ENCODE measurements at regions not wholly inside any gene's neighbourhood (a gene's known extent, or its start where the extent isn't known, plus 50 kb on each side); places are given as distances from the start of the nearest gene placed in this dataset.
"Not testable (repeated sequence)": the region's sequence is repeated elsewhere in the genome, so short reads cannot be mapped to it uniquely, and the experiment has no call there.

DNA sequence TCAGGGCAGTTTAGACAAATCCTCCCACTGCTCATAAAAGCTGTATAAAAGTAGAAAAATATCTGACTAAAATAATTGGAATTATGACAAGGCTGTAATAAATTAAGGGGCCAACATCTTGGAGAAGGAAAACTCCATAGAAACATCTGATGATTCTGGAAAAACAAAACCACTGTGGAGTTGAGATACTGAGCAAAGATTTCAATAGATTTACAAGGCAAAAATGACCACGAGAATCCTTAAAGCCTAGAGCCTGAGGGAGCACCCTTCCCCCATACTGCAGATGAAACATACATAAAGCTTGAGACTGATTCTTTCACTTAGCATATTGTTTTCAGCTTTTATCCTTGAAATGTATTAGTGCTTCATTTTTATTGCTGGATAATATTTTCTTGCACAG is 286.4 kb upstream of the MMADHC start:
- intact Hi-C loops (cut with DNase I), result no loop called here
- DNase-seq, result no peak

DNA sequence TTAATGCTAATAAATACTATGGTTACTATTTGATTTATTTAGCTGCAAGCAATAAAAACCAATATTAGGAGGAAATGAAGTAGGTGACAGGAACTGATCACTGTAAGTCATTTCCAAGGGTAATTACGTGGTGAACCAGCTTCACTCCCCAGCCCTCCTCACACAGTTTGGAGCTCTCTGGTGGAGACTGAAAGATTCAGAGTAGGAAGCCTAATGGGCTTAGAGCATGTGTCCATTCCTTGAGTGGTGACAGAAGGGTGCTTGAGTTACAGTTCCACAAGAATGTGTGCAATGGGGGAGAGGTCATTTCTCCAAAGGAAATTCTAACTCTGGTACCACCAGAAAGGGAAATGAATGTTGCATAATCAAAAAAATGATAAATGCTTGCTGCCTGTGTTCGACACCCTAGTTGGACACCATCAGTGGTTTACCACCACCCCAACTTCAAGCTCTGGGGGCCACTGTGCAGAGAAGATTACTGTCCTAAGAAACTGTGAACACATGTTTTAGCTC is 285.1 kb upstream of the MMADHC start:
- no peak for DNase-seq

DNA sequence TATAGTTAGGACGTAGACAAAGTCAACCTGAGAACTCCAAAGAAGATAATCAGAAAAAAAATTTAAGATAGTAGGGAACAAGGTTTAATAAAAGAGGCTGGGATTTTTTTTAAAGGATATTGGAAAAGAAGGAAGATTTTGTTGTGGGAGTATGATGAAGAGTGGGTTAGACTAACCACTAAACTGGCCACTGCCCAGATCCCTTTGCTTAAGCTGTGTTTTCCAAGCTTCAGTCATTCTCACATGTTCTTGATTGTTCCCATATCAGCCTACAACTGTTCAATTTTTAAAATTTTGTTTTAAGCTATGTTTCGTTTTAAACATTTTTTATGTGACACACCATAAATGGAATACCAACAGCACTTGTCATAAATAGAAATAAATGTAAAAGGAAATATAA is 284.5 kb upstream of the MMADHC start:
- DNase-seq, result no peak
- intact Hi-C loops (cut with DNase I), result no loop called here

More for the DNA sequence above, 285.1 kb upstream of the MMADHC start:
- intact Hi-C loops (cut with DNase I), result no loop called here

DNA sequence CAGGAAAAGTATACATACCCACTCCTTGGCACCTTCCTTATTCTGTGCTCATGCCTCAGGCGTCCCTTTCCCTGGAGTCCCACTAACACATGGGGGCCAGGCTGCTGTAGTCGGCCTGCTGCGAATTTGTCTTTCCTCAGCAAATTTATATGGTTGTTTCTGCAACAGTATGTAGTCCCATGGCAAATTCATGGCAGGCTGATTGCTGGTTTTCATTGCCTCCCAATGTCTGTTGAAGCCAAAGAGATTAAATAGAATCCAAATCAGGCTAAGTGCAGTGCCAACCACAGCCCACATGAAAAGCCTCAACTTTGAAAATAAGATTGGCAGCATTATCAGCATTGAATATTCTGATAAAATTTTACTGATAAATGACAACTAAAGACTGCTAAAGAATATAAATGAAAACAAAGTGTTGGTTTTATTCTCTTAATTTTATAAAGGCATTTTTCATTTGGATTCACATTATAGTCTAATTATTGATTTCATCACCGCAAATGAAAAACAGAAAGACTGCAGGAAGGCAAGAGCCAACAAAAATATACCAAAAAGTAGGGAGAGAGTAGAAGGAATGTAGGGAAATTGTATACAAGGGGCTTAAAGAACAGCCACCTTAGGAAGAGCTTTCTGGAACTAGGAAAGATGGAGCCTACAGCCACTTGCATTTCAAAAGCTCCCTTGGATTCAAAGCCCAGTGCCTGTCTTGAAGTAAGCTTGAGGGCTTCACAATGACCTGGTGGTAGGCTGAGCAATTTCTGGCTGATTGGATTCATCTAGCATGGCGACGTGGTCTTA is 283.7 kb upstream of the MMADHC start:
- DNase-seq, result no peak
- intact Hi-C loops (cut with DNase I), result no loop called here

DNA sequence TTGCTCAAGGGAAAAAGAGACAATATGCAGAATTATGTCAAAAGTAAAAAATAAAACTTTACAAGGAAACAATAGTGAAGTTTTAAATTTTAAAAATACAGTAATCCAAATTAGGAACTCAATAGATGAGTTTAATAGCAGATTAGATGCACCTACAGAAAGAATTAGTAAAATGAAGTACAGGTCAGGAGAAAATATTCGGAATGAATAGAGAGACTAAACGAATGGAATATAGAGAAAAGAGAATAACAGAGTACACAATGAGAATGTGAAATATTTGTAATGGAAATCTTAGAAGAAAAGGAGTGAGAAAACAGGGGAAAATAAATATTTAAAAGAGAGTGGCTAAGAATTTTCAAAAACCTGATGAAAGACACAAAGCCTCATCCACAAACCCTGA is 275.7 kb upstream of the MMADHC start:
- intact Hi-C loops (cut with DNase I), result no loop called here
- no peak for DNase-seq

DNA sequence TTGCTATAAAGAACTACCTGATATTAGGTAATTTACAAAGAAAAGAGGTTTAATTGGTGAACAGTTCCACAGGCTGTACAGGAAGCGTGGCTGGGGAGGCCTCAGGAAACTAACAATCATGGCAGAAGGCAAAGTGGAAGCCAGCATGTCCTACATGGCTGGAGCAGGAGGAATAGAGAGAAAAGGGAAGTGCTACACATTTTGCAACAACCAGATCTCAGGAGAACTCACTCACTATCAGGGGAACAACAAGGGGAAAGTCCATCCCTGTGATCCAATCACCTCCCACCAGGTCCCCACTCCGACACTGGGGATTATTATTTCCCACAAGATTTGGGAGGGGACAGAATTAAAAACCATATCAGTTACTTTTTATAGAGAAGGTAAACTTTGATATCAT is 273.5 kb upstream of the MMADHC start:
- intact Hi-C loops (cut with DNase I), result no loop called here
- DNase-seq, result no peak

DNA sequence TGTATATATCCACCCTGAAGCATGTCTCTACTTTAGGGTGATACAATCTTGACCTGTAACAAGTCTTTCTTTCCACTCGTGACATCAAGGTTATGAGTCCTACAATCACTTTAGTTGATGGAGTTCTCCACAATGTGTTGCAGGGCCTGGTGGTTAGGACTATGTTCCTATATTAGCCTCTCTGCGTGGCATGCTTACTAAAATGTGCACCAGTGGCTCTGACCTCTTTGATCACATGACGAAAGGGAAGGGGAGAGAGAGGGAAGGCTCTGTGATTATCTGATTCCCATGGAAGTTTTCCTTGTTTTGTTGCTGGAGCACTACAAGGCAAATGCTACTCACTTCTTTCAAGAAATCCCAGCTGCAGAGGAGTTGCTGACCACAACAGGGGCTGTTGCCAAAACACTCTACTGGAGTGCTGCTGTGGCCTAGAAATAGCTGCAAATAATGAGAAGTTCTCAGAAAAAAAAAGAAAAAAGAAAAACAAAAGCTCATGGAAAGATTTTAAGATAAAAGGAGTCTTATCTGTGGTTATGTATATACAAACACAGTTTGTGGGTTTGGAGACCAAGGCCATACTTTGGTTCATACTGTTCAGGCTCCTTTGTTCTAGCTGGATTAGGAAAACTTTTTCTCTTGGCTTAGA is 272.8 kb upstream of the MMADHC start:
- intact Hi-C loops (cut with DNase I), result no loop called here
- peak in 12 of 42 donors; percentile 3 to 47 (median 9) for DNase-seq

DNA sequence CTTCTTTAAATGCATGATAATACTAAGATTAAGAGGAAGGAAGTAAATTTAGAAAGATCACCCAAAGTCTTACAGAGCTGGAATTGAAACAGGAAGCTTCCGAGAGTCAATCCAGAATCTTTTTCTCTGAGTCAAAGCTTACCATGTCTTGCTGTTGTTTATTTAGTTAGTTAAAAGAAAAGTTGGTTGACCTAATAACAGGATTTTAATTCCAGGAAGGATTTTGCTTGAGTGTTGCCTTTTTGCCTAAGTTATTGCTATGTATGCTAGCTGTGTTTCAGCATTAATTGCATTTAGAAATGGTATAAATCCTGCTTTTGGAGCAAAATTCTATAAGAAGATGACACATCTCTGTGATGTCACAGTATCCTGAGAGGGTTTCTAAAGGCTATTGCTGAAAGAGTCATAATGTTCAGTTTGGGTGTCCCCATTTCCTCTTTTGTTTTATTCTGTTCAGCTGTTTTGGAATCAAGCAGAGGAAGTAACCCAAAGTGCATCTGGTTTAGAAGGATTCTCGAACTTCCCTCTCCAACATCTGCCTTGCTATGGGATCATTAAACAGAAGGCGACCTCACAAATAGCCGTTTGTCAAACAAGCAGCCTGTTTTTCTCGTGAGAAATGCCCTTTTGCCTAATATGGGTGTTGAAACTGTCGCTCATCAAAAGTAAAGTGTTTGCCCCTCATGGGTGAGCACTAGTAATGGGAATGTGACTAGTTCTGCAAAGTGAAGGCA is 271.5 kb upstream of the MMADHC start:
- intact Hi-C loops (cut with DNase I), result no loop called here
- DNase-seq, result peak in 6 of 42 donors; percentile 3 to 17 (median 8)

DNA sequence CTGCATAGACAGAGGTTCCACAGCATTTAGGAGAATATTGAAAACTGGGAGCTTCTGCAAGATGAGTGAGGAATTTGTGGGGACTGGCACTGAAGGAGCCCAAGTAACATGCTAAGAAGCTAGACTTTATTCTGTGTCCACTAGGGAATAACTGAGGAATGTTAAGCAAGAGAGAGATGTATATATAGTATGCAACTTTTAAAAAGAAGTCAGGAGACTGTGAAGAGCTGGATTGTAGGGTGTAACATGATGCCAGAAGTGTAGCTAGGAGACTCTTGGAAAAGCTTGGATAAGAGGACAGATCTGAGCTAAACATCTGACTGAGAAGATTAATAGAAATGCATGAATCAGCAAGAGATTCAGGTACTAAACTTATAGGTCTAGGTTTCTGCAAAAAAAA is 270.6 kb upstream of the MMADHC start:
- intact Hi-C loops (cut with DNase I), result no loop called here
- no peak for DNase-seq

DNA sequence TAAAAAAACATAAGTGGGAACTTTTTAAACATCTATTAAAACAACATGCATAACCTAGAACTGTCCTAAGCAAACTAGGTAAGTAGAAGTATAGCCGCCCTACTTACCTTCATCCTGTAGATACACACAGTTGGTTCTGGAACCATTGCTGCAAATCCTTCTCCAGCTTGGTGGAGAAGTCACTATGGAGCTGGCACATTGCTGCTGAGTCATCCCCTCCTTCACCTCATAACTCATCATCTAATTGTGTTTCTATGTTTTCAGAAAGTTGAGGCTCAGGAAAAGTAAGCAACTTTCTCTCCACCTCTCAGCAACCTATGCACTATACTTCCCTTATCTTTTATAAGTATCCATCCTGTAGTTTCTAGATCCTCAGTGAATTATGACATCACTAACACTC is 269.8 kb upstream of the MMADHC start:
- intact Hi-C loops (cut with DNase I), result no loop called here
- no peak for DNase-seq

DNA sequence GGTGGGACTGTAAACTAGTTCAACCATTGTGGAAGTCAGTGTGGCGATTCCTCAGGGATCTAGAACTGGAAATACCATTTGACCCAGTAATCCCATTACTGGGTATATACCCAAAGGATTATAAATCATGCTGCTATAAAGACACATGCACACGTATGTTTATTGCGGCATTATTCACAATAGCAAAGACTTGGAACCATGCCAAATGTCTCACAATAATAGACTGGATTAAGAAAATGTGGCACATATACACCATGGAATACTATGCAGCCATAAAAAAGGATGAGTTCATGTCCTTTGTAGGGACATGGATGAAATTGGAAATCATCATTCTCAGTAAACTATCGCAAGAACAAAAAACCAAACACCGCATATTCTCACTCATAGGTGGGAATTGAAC is 268.3 kb upstream of the MMADHC start:
- intact Hi-C loops (cut with DNase I); DNase-seq: not testable (repeated sequence)

DNA sequence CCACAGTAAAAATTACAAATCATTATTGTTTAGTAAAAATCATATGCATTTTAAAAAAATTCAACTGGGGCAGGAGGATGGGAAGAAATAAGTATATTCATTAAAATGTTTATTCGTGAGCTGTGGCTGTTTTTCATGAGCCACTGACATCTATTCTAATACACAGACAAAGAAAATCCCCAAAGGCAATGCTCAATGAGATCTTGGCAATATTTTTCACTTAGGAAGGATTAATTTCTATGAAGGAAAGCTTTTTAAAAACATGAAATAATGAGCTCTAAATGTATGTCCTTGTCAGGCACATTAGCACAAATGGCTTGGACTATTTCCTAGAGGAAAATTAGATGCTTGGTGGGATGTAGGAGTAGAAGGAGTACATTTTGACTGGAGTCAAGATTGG is 262.0 kb upstream of the MMADHC start:
- no peak for DNase-seq
- intact Hi-C loops (cut with DNase I), result no loop called here

DNA sequence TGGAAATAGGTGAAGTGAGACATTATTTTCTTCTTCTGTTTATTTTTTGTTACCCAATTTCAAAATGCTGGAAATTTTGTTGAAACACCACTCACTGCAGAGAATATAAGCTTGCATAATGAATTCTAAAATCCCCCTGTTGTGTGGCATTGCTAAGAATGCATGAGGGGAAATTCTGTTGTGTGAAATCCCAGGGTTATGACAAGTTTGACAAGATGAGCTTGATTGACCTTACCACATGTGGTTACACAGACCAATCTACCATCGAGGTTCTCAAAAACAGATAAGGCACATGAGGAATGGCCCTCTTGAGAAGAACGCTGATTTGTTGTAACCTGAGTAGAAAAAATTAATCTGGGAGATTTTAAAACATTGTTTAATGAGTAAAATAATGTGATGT is 261.6 kb upstream of the MMADHC start:
- no peak for DNase-seq
- intact Hi-C loops (cut with DNase I), result no loop called here

DNA sequence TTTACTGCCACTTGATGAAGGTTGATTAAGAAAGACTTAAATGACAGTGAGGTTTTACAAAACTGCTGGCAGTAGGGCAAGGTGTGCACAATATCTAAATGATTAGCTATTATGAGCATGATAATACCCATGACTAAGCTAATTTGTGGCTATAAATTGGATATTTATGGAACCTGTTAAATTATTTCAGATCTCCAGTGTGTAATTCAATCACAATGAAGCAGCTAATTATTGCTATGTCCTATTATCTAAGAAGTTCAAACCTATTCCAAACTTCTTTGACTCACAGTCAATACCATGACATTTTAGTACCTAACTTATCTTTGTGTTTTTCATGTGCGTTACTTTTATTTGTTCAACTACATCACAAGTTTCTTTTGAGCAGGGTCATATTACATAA is 253.8 kb upstream of the MMADHC start:
- intact Hi-C loops (cut with DNase I), result no loop called here
- no peak for DNase-seq

DNA sequence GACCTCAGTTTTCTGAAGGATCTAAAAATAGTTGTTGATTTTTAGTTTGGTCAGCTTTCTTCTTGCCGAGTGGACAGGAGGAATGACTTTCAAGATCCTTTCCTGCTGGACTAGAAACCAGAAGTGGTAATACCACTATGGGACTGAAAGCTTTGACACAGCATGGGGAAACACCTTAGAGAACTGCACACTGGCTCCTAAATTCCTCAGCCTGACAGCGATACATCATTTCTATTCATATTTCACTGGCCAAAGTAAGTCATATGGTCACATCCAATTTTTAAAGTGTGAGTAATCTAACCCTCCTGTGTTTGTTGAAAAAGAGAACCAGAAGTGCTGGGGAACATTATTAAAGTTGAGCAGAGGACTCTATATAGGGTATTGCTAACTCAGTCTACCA is 244.7 kb upstream of the MMADHC start:
- intact Hi-C loops (cut with DNase I), result no loop called here
- no peak for DNase-seq

DNA sequence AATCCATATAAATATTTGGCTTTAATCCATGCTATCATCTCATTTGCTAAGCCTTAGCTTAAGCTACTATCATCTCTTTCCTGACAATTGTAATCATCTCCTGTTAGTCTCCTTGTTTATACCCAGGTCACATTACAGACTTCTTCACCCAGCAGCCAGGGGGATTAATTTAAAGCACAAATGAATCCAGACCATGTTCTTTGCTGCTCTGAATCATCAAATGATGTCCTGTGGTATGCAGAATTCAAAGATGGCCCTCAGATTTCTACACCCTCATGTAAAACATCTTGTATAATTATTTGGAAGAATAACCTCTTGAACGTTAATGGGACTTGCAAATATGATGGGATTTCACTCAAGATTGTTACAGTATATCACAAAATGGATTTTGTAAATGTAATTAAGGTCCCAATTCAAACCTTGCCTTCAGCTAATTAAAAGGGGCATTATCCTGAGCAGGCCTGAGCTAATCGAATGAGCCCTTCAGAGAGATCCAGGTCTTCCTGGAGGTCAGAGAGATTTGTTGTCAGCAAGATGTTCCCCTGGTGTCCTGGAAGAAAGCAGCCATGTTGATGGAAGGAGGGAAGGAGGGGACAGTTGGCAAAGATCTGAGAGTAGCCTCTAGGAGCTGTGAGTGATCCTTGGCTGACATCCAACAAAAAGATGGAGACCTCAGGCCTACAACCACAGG is 241.1 kb upstream of the MMADHC start:
- intact Hi-C loops (cut with DNase I), result no loop called here
- no peak for DNase-seq

DNA sequence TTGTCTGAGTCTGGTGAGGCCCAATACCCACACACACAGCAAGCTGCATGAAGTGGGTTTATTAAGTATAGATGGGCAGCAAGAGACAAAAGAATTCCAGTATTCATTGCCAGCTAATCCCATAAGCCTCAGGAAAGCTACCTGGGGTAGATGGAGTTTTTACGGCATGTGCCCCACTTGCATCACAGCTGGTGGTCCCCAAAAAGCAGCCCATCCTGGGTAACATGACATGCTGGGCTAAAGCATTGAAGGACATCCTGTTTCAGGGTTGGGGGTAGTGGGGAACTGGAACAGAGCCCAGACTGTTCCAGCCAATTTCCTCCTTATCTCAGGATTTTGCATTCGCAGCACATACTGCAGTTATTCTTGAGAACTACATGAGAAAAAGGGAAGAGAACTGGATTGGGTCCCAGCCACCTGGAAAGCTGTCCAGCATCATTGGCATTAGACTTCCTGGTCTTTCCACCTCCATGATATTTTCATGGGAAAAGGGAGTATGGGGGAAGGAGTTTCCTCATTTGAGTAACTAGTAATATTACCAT is 240.1 kb upstream of the MMADHC start:
- intact Hi-C loops (cut with DNase I), result no loop called here
- DNase-seq, result peak in 5 of 42 donors; percentile 2 to 14 (median 12)

DNA sequence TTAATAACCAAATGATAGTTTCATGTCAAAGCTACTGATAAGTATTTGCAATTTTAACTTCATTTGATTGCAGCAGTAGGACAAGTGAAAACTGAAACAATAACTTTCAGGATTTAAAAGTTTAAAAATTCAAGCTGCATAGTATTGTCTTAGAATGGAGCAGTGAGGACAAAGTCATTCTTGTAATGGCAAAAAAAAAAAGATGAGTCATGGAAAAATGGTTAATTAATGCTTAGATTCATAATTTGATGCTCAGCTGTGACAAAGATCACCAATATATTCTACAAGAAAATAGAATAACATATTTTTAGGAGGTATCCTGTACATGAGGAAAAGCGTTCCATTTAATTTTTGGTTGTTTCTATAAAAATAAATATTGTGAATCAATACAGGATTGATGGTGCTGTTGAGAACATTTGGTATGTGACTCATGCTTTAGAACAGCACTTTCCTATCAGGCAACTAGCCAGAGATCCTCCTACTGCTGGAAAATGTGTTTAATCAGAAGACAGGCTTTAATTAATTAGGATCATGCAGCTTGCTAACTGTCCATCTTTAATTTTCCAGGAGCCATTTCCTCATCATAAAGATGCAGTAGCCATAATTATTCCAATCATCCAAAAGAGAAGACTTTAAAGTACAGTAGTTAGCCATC is 239.0 kb upstream of the MMADHC start:
- intact Hi-C loops (cut with DNase I), result no loop called here
- no peak for DNase-seq

DNA sequence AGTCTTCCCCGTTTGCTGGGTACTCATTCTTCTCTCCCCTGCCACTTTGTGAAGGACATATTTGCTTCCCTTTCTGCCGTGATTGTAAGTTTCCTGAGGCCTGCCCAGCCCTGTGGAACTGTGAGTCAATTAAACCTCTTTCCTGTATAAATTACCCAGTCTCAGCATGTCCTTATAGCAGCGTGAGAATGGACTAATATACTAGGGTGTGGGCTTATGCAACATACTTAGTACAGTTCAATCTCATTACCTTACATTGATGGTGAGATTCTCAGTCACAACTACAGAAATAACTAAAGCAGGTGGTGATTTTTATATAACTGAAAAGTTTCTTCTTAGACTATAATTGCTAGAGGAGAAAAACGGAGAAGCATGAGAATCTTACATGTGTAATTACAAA is 237.9 kb upstream of the MMADHC start:
- intact Hi-C loops (cut with DNase I), result no loop called here
- no peak for DNase-seq

Data from head of caudate nucleus (tissue), 42 donors.